ENCODE measurements at regions not wholly inside any gene's neighbourhood (a gene's known extent, or its start where the extent isn't known, plus 50 kb on each side); places are given as distances from the start of the nearest gene placed in this dataset.

- TF ChIP-seq ZNF518A (tag by site-specific recombination; conservative IDR thresholded peaks at IDR 0.05; ENCODE audit: low read depth) (no peak), ZNF660 (tag by site-specific recombination; IDR thresholded peaks at IDR 0.05) (no peak), ZNF768 (tag by site-specific recombination; IDR thresholded peaks at IDR 0.05) (no peak), ZNF610 (tag by site-specific recombination; IDR thresholded peaks at IDR 0.05; ENCODE audit: borderline replicate concordance) (no peak), SCRT1 (tag by site-specific recombination; IDR thresholded peaks at IDR 0.05; ENCODE audit: borderline replicate concordance) (no peak)
Measured at GRCh38 chr1:112798292-112798691, 83.2 kb upstream of the PPM1J start (continued).

GRCh38 chr1:112797224-112797623 lies 82.1 kb upstream of the PPM1J start:
- ChIA-PET CTCF (interaction anchor here (0.6 to 13.5 kb wide), 5 partner anchors 8 to 499 kb away, joined by 3 to 417 read pairs (median 3); partner anchors contain the start of gene PPM1J), POLR2A (no interaction called here)
- no peak overlapping the region for H3K27ac ChIP-seq (ENCODE audit: extremely low read depth, low read depth, low read length)

GRCh38 chr1:112794654-112795239 lies 79.6 kb upstream of the PPM1J start:
- Histone ChIP-seq H3K36me3 (ENCODE audit: control insufficient read depth in 2 of 2, insufficient read depth in 1 of 2, low read length in 2 of 2) (no peaks in the 10 kb centered on the region), H3K4me1 (ENCODE audit: control insufficient read depth, insufficient read depth, low read length) (no peaks in the 10 kb centered on the region), H3K9me3 (ENCODE audit: control insufficient read depth, insufficient read depth, low read depth, low read length) (no peaks in the 10 kb centered on the region), H3K4me3 (ENCODE audit: low read depth, low read length) (no peak overlapping the region), H3K27ac (ENCODE audit: extremely low read depth, low read depth, low read length) (no peak overlapping the region)
- POLR2A ChIA-PET = no interaction called here
- CTCF ChIA-PET = no interaction called here
- no peak for TF ChIP-seq PRDM2 (tag by site-specific recombination; IDR thresholded peaks at IDR 0.05; ENCODE audit: borderline replicate concordance)
- no peak for TF ChIP-seq KLF17 (tag by site-specific recombination; IDR thresholded peaks at IDR 0.05)
- no peak for TF ChIP-seq PATZ1 (tag by site-specific recombination; IDR thresholded peaks at IDR 0.05)
- no peak for TF ChIP-seq ZNF148 (tag by site-specific recombination; IDR thresholded peaks at IDR 0.05; ENCODE audit: borderline replicate concordance)

More at GRCh38 chr1:112797224-112797623, 82.1 kb upstream of the PPM1J start:
- Histone ChIP-seq H3K4me1 (ENCODE audit: control insufficient read depth, insufficient read depth, low read length) (no peaks in the 10 kb centered on the region), H3K4me3 (ENCODE audit: low read depth, low read length) (no peak overlapping the region), H3K36me3 (ENCODE audit: control insufficient read depth in 2 of 2, insufficient read depth in 1 of 2, low read length in 2 of 2) (no peaks in the 10 kb centered on the region), H3K9me3 (ENCODE audit: control insufficient read depth, insufficient read depth, low read depth, low read length) (no peaks in the 10 kb centered on the region)
- TF ChIP-seq ZNF416 (tag by site-specific recombination; IDR thresholded peaks at IDR 0.05) (no peak), ZNF777 (tag by site-specific recombination; IDR thresholded peaks at IDR 0.05; ENCODE audit: borderline replicate concordance) (no peak), OSR2 (tag by site-specific recombination; IDR thresholded peaks at IDR 0.05) (no peak)

Measured in HEK293 (cell line).